ENCODE measurements at regions not wholly inside any gene's neighbourhood (a gene's known extent, or its start where the extent isn't known, plus 50 kb on each side); places are given as distances from the start of the nearest gene placed in this dataset.

DNA sequence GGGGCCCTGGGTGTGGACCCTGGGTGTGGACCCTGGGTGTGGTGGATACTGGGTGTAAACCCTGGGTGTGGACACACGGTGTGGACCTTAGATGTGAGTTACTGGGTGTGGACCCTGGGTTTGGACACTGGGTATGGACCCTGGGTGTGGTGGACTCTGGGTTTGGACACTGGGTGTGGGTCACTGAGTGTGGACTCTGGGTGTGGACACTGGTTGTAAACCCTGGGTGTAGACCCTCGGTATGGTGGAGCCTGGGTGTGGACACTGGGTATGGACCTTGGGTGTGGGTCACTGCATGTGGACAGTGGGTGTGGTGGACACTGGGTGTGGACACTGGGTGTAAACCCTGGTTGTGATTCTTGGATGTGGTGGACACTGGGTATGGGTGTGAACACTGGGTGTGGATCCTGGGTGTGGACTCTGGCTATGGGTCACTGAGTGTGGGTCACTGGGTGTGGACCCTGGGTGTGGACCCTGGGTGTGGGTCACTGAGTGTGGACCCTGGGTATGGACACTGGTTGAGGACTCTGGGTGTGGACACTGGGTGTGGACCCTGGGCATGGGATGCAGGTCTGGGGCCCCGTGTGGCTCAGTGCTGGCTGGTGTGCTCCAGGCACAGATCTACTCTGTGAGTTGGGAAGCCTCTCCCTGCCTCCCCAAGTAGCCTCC, 356.2 kb downstream of the GLRX3 start:
- H3K27ac ChIP-seq, result no peak overlapping the region
- no peaks in the 10 kb centered on the region for H3K4me1 ChIP-seq (replicated peaks in 1 of 2)
- in situ Hi-C loops (cut with MboI; ENCODE audit: low pct_unique_long_range_greater_than_20kb in 2 of 9, low sequenced_read_pairs in 9 of 9, unreplicated experiment in 9 of 9), result no loop called here
- no peak for ATAC-seq (replicated peaks in 6 of 8)
- no peak overlapping the region for H3K4me3 ChIP-seq
- 17 to 82% (median 40%) methylated on average over 1 to 2 of the region's 3 CpGs; no CpG with 5 or more reads in 7 of the 10 experiments for WGBS, 10 experiments

DNA sequence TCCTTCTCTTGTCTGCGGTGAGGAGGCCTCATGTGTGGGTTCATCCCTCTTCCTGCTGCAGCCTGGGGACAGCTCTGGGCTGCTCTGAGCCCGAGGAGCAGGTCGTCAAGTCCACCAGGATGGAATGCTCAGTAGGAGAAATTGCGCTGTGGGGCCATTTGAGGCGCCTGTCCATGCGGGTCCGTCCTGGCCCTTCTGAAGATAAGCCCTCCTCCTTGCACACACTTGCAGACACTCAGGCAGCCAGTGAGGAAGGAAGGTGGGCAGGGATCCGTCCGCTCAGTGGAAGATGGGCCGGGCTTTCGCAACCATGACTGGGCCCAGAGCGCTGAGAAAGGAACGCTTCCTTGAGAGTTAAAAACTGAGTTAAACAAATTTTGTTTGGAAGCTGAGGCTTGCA, 356.8 kb downstream of the GLRX3 start:
- Histone ChIP-seq H3K4me1 (replicated peaks in 1 of 2) (no peaks in the 10 kb centered on the region), H3K27ac (no peak overlapping the region), H3K4me3 (no peak overlapping the region)
- 30 to 93% (median 74%) methylated on average over 1 to 5 of the region's 13 CpGs; no CpG with 5 or more reads in 4 of the 10 experiments for WGBS, 10 experiments
- ATAC-seq (replicated peaks in 6 of 8), result no peak
- in situ Hi-C loops (cut with MboI; ENCODE audit: low pct_unique_long_range_greater_than_20kb in 2 of 9, low sequenced_read_pairs in 9 of 9, unreplicated experiment in 9 of 9), result no loop called here

GRCh38 chr10:130493446-130494145, 357.4 kb downstream of the GLRX3 start:
- no peak overlapping the region for H3K4me3 ChIP-seq
- H3K27ac ChIP-seq, result no peak overlapping the region
- ATAC-seq (replicated peaks in 6 of 8), result peak in 3 of 8 experiments; percentile 62 to 66 (median 63)
- H3K4me1 ChIP-seq (replicated peaks in 1 of 2), result no peaks in the 10 kb centered on the region
- in situ Hi-C loops (cut with MboI; ENCODE audit: low pct_unique_long_range_greater_than_20kb in 2 of 9, low sequenced_read_pairs in 9 of 9, unreplicated experiment in 9 of 9), result no loop called here
- WGBS, 10 experiments, result 10 to 79% (median 51%) methylated on average over 1 to 22 of the region's 25 CpGs

DNA sequence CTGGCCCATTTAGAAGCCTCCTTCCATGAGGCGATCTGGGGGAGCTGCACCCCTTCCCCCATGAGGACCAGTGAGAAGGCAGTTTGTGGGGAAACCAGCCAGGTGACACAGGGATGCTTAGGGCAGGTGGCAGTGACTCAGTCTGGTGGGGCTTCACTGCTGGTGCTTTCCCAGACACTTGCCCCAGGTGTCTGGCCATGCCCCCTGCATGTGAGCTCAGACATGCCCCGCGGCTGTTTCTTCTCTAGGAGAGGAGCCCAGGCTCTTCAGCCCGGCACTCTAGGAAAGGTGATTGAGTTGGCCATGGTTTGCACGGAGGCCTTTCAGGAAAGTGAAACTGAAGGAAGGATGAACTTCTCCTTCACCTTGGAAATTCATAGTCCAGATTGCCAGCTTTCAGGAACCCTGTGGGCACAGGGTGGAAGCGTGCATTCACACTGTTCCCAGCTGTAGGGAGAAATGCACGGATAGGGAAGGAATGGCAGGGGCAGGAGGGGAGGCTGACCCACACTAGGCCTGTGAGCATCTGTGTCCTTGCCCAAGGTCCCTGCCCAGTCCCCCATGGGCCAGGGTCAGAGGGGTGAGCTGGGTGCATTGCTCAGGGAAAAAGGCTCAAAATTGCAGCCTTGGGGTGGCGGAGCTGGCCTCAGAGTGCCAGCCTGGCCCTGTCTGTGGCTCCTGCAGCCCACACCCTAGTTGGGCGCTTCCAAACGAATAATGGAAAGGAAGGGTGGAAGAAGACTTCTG, 359.1 kb downstream of the GLRX3 start:
- Histone ChIP-seq H3K4me3 (no peak overlapping the region), H3K4me1 (replicated peaks in 1 of 2) (no peaks in the 10 kb centered on the region), H3K27ac (no peak overlapping the region)
- ATAC-seq (replicated peaks in 6 of 8), result no peak
- 0 to 94% (median 46%) methylated on average over 1 to 3 of the region's 10 CpGs; no CpG with 5 or more reads in 2 of the 10 experiments for WGBS, 10 experiments
- in situ Hi-C loops (cut with MboI; ENCODE audit: low pct_unique_long_range_greater_than_20kb in 2 of 9, low sequenced_read_pairs in 9 of 9, unreplicated experiment in 9 of 9), result no loop called here

DNA sequence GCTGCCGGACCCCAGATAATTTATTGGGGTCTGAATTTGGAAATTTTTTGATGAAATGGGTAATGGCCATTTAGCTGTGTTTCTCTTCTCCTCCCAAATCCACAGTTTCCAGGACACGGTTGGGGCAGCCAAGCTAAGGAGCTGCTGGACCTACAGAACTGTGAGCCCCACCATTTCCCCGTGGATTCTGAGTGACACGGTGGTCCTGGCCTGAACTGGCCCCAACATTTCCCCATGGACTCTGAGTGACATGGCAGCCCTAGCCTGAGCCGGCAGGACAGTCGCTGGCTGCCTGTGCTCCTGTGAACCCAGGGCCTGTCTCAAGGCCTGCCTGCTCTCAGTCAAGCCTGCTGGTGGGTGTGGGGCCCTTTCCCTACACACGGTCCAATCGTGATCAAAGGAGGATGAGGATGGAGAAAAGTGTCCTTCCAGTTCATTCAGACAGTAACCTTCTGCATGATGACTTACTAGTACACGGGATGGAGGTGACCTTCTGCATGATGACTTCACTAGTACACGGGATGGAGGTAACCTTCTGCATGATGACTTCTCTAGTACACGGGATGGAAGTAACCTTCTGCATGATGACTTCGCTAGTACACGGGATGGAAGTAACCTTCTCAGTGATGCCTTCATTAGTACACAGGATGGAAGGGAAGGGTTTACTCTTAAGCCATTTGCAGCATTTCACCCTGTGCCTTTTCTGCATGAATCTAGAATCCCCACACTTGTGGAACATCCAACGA, 359.9 kb downstream of the GLRX3 start:
- Histone ChIP-seq H3K4me3 (no peak overlapping the region), H3K27ac (no peak overlapping the region), H3K4me1 (replicated peaks in 1 of 2) (no peaks in the 10 kb centered on the region)
- no peak for ATAC-seq (replicated peaks in 6 of 8)
- in situ Hi-C loops (cut with MboI; ENCODE audit: low pct_unique_long_range_greater_than_20kb in 2 of 9, low sequenced_read_pairs in 9 of 9, unreplicated experiment in 9 of 9), result no loop called here
- WGBS, 10 experiments, result 17 to 91% (median 62%) methylated on average over 3 to 10 of the region's 14 CpGs

GRCh38 chr10:130497056-130498010, 361.1 kb downstream of the GLRX3 start:
- no peak overlapping the region for H3K4me3 ChIP-seq
- in situ Hi-C loops (cut with MboI; ENCODE audit: low pct_unique_long_range_greater_than_20kb in 2 of 9, low sequenced_read_pairs in 9 of 9, unreplicated experiment in 9 of 9), result no loop called here
- no peak overlapping the region for H3K27ac ChIP-seq
- no peaks in the 10 kb centered on the region for H3K4me1 ChIP-seq (replicated peaks in 1 of 2)
- 27 to 100% (median 68%) methylated on average over 2 to 8 of the region's 21 CpGs; no CpG with 5 or more reads in 1 of the 10 experiments for WGBS, 10 experiments
- no peak for ATAC-seq (replicated peaks in 6 of 8)

GRCh38 chr10:130498042-130498441, 361.9 kb downstream of the GLRX3 start:
- Histone ChIP-seq H3K4me3 (no peak overlapping the region), H3K4me1 (replicated peaks in 1 of 2) (no peaks in the 10 kb centered on the region), H3K27ac (no peak overlapping the region)
- ATAC-seq (replicated peaks in 6 of 8), result no peak
- in situ Hi-C loops (cut with MboI; ENCODE audit: low pct_unique_long_range_greater_than_20kb in 2 of 9, low sequenced_read_pairs in 9 of 9, unreplicated experiment in 9 of 9), result no loop called here
- WGBS, 10 experiments, result 53 to 83% (median 60%) methylated on average over 1 to 5 of the region's 7 CpGs; no CpG with 5 or more reads in 6 of the 10 experiments

DNA sequence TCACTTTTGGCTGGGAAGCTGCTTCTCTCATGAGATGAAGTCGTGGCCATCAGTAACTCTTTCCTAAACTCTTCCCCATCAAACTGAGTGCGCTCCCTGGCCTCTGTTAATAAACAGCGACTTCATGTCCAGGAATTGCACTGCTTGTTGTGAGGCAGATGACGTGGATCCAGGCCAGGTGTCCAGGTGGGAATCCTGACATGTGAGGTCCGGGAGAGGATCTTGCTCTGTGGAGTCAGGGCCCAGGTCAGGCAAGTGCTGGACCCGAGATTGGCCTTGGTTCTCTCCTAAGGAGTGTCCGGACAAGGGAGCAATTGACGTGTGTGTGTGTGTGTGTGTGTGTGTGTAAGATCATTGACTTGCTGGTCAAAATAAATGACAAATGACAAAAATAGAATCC, 362.7 kb downstream of the GLRX3 start:
- in situ Hi-C loops (cut with MboI; ENCODE audit: low pct_unique_long_range_greater_than_20kb in 2 of 9, low sequenced_read_pairs in 9 of 9, unreplicated experiment in 9 of 9), result no loop called here
- Histone ChIP-seq H3K27ac (no peak overlapping the region), H3K4me1 (replicated peaks in 1 of 2) (no peaks in the 10 kb centered on the region), H3K4me3 (no peak overlapping the region)
- no peak for ATAC-seq (replicated peaks in 6 of 8)
- WGBS, 10 experiments, result 0 to 93% (median 37%) methylated on average over 1 to 5 of the region's 8 CpGs; no CpG with 5 or more reads in 4 of the 10 experiments

- Histone ChIP-seq H3K4me1 (replicated peaks in 1 of 2) (no peaks in the 10 kb centered on the region), H3K27ac (no peak overlapping the region), H3K4me3 (no peak overlapping the region)
- in situ Hi-C loops (cut with MboI; ENCODE audit: low pct_unique_long_range_greater_than_20kb in 2 of 9, low sequenced_read_pairs in 9 of 9, unreplicated experiment in 9 of 9), result no loop called here
- ATAC-seq (replicated peaks in 6 of 8), result no peak
These were observed 363.4 kb downstream of the GLRX3 start for GRCh38 chr10:130499541-130499940.

- in situ Hi-C loops (cut with MboI; ENCODE audit: low pct_unique_long_range_greater_than_20kb in 2 of 9, low sequenced_read_pairs in 9 of 9, unreplicated experiment in 9 of 9), result no loop called here
- 20 to 81% (median 47%) methylated on average over 1 to 4 of the region's 10 CpGs; no CpG with 5 or more reads in 5 of the 10 experiments for WGBS, 10 experiments
- no peak overlapping the region for H3K27ac ChIP-seq
- no peaks in the 10 kb centered on the region for H3K4me1 ChIP-seq (replicated peaks in 1 of 2)
- H3K4me3 ChIP-seq, result no peak overlapping the region
- ATAC-seq (replicated peaks in 6 of 8), result no peak
These were observed 364.2 kb downstream of the GLRX3 start for GRCh38 chr10:130500261-130501000.

DNA sequence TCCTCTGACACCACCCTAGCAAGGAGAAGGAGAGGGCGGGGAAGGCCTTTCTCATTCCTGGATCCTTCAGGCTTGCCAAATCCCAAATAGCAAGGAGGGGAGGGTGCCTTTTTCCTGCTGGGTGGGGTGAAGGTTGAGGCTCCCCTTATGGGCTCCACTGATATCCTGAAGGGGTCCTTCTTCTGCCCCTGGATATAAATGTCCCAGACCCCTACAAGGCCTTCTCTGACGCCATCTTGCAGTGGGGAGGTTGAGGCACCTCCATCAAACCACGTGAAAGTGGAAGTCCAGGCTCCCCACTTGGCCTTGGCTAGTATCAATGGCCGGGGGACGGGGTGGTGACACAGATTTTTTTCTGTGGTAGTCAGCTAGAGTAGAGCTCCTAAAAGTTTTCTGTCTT, 371.3 kb downstream of the GLRX3 start:
- in situ Hi-C loops (cut with MboI; ENCODE audit: low pct_unique_long_range_greater_than_20kb in 2 of 9, low sequenced_read_pairs in 9 of 9, unreplicated experiment in 9 of 9), result no loop called here
- WGBS, 10 experiments, result 0 to 28% methylated on average over 1 to 3 of the region's 5 CpGs; no CpG with 5 or more reads in 8 of the 10 experiments
- Histone ChIP-seq H3K4me1 (replicated peaks in 1 of 2) (no peaks in the 10 kb centered on the region), H3K27ac (no peak overlapping the region), H3K4me3 (no peak overlapping the region)
- ATAC-seq (replicated peaks in 6 of 8), result no peak
